OCI-LY7 (cell line): ENCODE measurements at regions not wholly inside any gene's neighbourhood (a gene's known extent, or its start where the extent isn't known, plus 50 kb on each side); places are given as distances from the start of the nearest gene placed in this dataset.

ENCODE experiments used
- BruUV-seq: library from RNA; stranded (reverse); fragments of 400-500 nt; replicated peaks from 2 replicates; lab custom pipeline; 2021; lab: Mats Ljungman, UMichigan
- CTCF ChIA-PET: fragments of 300-600 bp; sonication (Branson Sonifier 250); formaldehyde crosslinking; loops from one replicate; lab custom pipeline; 2022; ENCODE audit warnings: antibody characterized with exemption; ENCODE audit not compliant: unreplicated experiment; lab: Charles Lee
- POLR2A ChIA-PET: fragments of 300-600 bp; sonication (Branson Sonifier 250); formaldehyde crosslinking; loops from one replicate; lab custom pipeline; 2022; ENCODE audit warnings: antibody characterized with exemption; lab: Charles Lee
- DNase-seq: peaks from one replicate; pipeline ENCODE4 v3.0.0-alpha.2; 2015; ENCODE audit warnings: low spot score
- H2AFZ ChIP-seq: fragments of 200-600 bp; sonication (generic), shearing (Covaris generic); 2 replicates; pipeline ENCODE4 v1.6.1; 2014; ENCODE audit warnings: mild to moderate bottlenecking, antibody characterized with exemption, low read length, moderate library complexity
- H3K27ac ChIP-seq: fragments of 200-600 bp; sonication (generic); 2 replicates; pipeline ENCODE4 v1.5.1; 2014; ENCODE audit warnings: mixed run types, low read depth, mild to moderate bottlenecking, moderate library complexity, low read length, inconsistent platforms; ENCODE audit not compliant: poor library complexity, severe bottlenecking
- H3K36me3 ChIP-seq: fragments of 200-600 bp; sonication (generic); 2 replicates; pipeline ENCODE4 v1.6.1; 2014; ENCODE audit warnings: mild to moderate bottlenecking, antibody characterized with exemption, low read length, moderate library complexity, mixed read lengths; ENCODE audit not compliant: insufficient read depth
- H3K4me1 ChIP-seq: fragments of 200-600 bp; sonication (generic); 2 replicates; pipeline ENCODE4 v1.5.1; 2014; ENCODE audit warnings: mild to moderate bottlenecking, low read length; ENCODE audit not compliant: insufficient read depth, poor library complexity, severe bottlenecking
- H3K4me2 ChIP-seq: fragments of 200-600 bp; sonication (generic); 2 replicates; pipeline ENCODE4 v1.6.1; 2014; ENCODE audit warnings: mild to moderate bottlenecking, low read length
- H3K4me3 ChIP-seq: fragments of 200-600 bp; sonication (generic); 2 replicates; pipeline ENCODE4 v1.5.1; 2014; ENCODE audit warnings: mild to moderate bottlenecking, low read depth, low read length; ENCODE audit not compliant: poor library complexity, severe bottlenecking
- H3K79me2 ChIP-seq: fragments of 200-600 bp; sonication (generic); 2 replicates; pipeline ENCODE4 v1.6.1; 2016; ENCODE audit warnings: low read depth, mild to moderate bottlenecking, low read length, moderate library complexity, mixed read lengths; ENCODE audit not compliant: insufficient read depth
- H3K9me2 ChIP-seq: fragments of 200-600 bp; sonication (generic); 2 replicates; pipeline ENCODE4 v1.6.1; 2016; ENCODE audit warnings: mild to moderate bottlenecking, low read length, mixed read lengths; ENCODE audit not compliant: insufficient read depth
- H3K9me3 ChIP-seq: fragments of 200-600 bp; sonication (generic); 2 replicates; pipeline ENCODE4 v1.6.1; 2014; ENCODE audit warnings: mild to moderate bottlenecking, mixed run types, low read length, mixed read lengths
- H4K20me1 ChIP-seq: fragments of 200-600 bp; sonication (generic); 2 replicates; pipeline ENCODE4 v1.6.1; 2014; ENCODE audit warnings: mild to moderate bottlenecking, antibody characterized with exemption, low read length, moderate library complexity, mixed read lengths; ENCODE audit not compliant: insufficient read depth
- EZH2phosphoT487 ChIP-seq: fragments of 200-600 bp; sonication (generic); IDR thresholded peaks from 2 replicates; pipeline ENCODE4 v1.6.1; 2018; ENCODE audit warnings: low read depth, borderline replicate concordance, mild to moderate bottlenecking, mixed run types, antibody characterized with exemption, low read length, moderate library complexity, mixed read lengths
- intact Hi-C: fragments of 100-400 bp; cut with micrococcal nuclease; formaldehyde crosslinking; loops from one replicate; pipeline ENCODE4 v1.10.0; 2022; ENCODE audit not compliant: unreplicated experiment
- TF ChIP-seq, protein P1 (sequence below): fragments of 200-600 bp; sonication (generic); conservative IDR thresholded peaks from 2 replicates; pipeline ENCODE4 v1.5.1; 2014; ENCODE audit warnings: mild to moderate bottlenecking, antibody characterized with exemption, low read length, moderate library complexity, mixed read lengths

DNA sequence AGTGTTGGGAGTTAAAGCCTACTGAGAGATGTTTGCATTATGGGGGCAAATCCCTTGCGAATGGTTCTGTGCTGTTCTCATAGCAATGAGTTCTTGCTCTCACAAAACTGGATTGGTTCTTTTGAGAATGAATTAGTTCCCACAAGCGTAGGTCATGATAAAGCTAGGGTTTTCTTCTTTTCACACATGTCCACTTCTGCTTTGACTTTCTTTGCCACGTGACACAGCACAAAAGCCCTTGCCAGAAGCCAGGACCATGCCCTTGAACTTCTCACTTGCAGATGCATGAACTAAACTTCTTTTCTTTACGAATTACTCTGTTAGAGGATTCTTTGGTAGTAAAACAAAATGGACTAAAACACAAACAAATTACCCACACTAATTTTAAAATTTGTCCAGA is 922.8 kb downstream of the EPHA7 start:
- Histone ChIP-seq H3K9me2 (no peaks in the 10 kb centered on the region), H3K79me2 (no peaks in the 10 kb centered on the region), H3K36me3 (no peaks in the 10 kb centered on the region), H3K9me3 (no peaks in the 10 kb centered on the region), H2AFZ (no peak overlapping the region), H3K4me3 (no peak overlapping the region), H3K4me2 (no peak overlapping the region), H3K27ac (no peak overlapping the region), H4K20me1 (no peaks in the 10 kb centered on the region), H3K4me1 (no peaks in the 10 kb centered on the region)
- DNase-seq: no peak
- POLR2A ChIA-PET: no interaction called here
- CTCF ChIA-PET: no interaction called here
- TF ChIP-seq EZH2phosphoT487: no peak
- TF ChIP-seq, protein P1, sequence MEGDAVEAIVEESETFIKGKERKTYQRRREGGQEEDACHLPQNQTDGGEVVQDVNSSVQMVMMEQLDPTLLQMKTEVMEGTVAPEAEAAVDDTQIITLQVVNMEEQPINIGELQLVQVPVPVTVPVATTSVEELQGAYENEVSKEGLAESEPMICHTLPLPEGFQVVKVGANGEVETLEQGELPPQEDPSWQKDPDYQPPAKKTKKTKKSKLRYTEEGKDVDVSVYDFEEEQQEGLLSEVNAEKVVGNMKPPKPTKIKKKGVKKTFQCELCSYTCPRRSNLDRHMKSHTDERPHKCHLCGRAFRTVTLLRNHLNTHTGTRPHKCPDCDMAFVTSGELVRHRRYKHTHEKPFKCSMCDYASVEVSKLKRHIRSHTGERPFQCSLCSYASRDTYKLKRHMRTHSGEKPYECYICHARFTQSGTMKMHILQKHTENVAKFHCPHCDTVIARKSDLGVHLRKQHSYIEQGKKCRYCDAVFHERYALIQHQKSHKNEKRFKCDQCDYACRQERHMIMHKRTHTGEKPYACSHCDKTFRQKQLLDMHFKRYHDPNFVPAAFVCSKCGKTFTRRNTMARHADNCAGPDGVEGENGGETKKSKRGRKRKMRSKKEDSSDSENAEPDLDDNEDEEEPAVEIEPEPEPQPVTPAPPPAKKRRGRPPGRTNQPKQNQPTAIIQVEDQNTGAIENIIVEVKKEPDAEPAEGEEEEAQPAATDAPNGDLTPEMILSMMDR: no peak
- intact Hi-C loops: no loop called here
- no TSS peak for BruUV-seq

DNA sequence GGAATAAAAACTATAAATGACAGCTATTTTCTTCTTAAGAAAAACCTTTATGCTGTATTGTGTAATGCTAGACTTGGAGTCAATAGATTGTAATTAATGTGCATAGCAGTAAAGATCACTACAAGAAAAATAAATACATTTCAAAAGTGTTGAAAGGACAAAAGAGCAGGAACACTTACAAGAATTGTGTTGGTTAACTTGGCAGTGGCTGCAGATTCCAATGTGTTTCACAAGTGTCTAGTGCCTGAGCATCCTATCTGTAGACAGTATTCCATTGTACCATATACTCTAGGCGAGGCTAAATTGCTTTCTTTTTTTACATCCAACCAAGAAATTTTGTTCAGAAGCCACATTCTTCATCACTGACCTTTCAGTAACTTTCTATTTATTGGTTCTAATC is 924.1 kb downstream of the EPHA7 start:
- no peaks in the 10 kb centered on the region for H3K79me2 ChIP-seq
- no peak overlapping the region for H2AFZ ChIP-seq
- DNase-seq: no peak
- no peaks in the 10 kb centered on the region for H4K20me1 ChIP-seq
- H3K36me3 ChIP-seq: no peaks in the 10 kb centered on the region
- ChIA-PET CTCF (no interaction called here), POLR2A (interaction anchor here (1.0 kb wide), 1 partner anchor 10 kb away, joined by 3 read pairs; no protein-coding TSS in a partner anchor)
- no peak overlapping the region for H3K4me3 ChIP-seq
- H3K9me2 ChIP-seq: no peaks in the 10 kb centered on the region
- intact Hi-C loops: no loop called here
- H3K9me3 ChIP-seq: no peaks in the 10 kb centered on the region
- no peaks in the 10 kb centered on the region for H3K4me1 ChIP-seq
- TF ChIP-seq EZH2phosphoT487: no peak
- TF ChIP-seq, protein P1: no peak
- H3K4me2 ChIP-seq: no peak overlapping the region
- no TSS peak for BruUV-seq
- no peak overlapping the region for H3K27ac ChIP-seq

- Histone ChIP-seq H4K20me1 (no peaks in the 10 kb centered on the region), H3K4me3 (no peak overlapping the region), H3K27ac (no peak overlapping the region), H2AFZ (no peak overlapping the region), H3K4me1 (no peaks in the 10 kb centered on the region), H3K9me2 (no peaks in the 10 kb centered on the region), H3K9me3 (no peaks in the 10 kb centered on the region), H3K79me2 (no peaks in the 10 kb centered on the region), H3K4me2 (no peak overlapping the region), H3K36me3 (no peaks in the 10 kb centered on the region)
- ChIA-PET POLR2A (interaction anchor here (0.6 kb wide), 1 partner anchor 158 kb away, joined by 3 read pairs; no protein-coding TSS in a partner anchor), CTCF (no interaction called here)
- no TSS peak for BruUV-seq
- TF ChIP-seq, protein P1: no peak
- no peak for TF ChIP-seq EZH2phosphoT487
- no peak for DNase-seq
- intact Hi-C loops: no loop called here
Observed at GRCh38 chr6:92485487-92485886, 933.9 kb downstream of the EPHA7 start.
